ENCODE measurements at regions not wholly inside any gene's neighbourhood (a gene's known extent, or its start where the extent isn't known, plus 50 kb on each side); places are given as distances from the start of the nearest gene placed in this dataset.

GRCh38 chr13:63163903-63164302, 1748.3 kb upstream of the PCDH20 start:
- TF ChIP-seq GATA3 (IDR thresholded peaks at IDR 0.05; ENCODE audit: low read depth, low read length) (no peak), GATA2 (IDR thresholded peaks at IDR 0.05; ENCODE audit: low read depth, low read length) (no peak)
